Stomach (tissue), 8 donors: ENCODE measurements at regions not wholly inside any gene's neighbourhood (a gene's known extent, or its start where the extent isn't known, plus 50 kb on each side); places are given as distances from the start of the nearest gene placed in this dataset.
A peak's percentile ranks its signal among the peaks of the same experiment; 100 is the strongest.
"Not testable (repeated sequence)": the region's sequence is repeated elsewhere in the genome, so short reads cannot be mapped to it uniquely, and the experiment has no call there.

ENCODE experiments used
- DNase-seq, 2 donors: peaks; one replicate each; pipeline versions ENCODE4 v3.0.0 to v3.0.0-alpha.2; 2013 to 2019
- H3K27ac ChIP-seq, 5 donors: fragments of 200-600 bp in 4 of 5; sonication (generic) in 4 of 5; one replicate each; pipeline ENCODE4 v1.5.1; 2013 to 2019; ENCODE audit warnings: mild to moderate bottlenecking in 1 of 5, moderate library complexity in 1 of 5
- H3K27me3 ChIP-seq, 3 donors: fragments of 200-600 bp; sonication (generic); one replicate each; pipeline ENCODE4 v1.5.1; 2017 to 2019; ENCODE audit warnings: mixed run types in 1 of 3
- H3K36me3 ChIP-seq, 4 donors: fragments of 200-600 bp; sonication (generic); 1 replicate in 3 of 4; 2 replicates in 1 of 4; pipeline ENCODE4 v1.5.1; 2016 to 2019
- H3K4me1 ChIP-seq, 4 donors: fragments of 200-600 bp; sonication (generic); one replicate each; pipeline ENCODE4 v1.5.1; 2016 to 2019
- H3K4me3 ChIP-seq, 4 donors: fragments of 200-600 bp; sonication (generic) in 3 of 4; one replicate each; pipeline ENCODE4 v1.5.1; 2016 to 2019; ENCODE audit warnings: mild to moderate bottlenecking in 1 of 4
- H3K9me3 ChIP-seq, 4 donors: fragments of 200-600 bp; sonication (generic); one replicate each; pipeline ENCODE4 v1.5.1; 2016 to 2019
- CTCF ChIP-seq, 7 experiments: fragments of 450-650 bp in 4 of 7; fragments of 200-600 bp in 3 of 7; sonication (generic) in 3 of 7; IDR thresholded peaks; one replicate each; pipeline ENCODE4 v1.5.1; 2016 to 2019; ENCODE audit warnings: antibody characterized with exemption in 7 of 7, control low read depth in 2 of 7, mild to moderate bottlenecking in 1 of 7
- EP300 ChIP-seq: sonication (generic); formaldehyde crosslinking; IDR thresholded peaks from one replicate; pipeline ENCODE4 v1.6.1; 2017; ENCODE audit warnings: antibody characterized with exemption
- POLR2A ChIP-seq, 4 donors: fragments of 450-650 bp; IDR thresholded peaks; one replicate each; pipeline ENCODE4 v1.6.1; 2016; ENCODE audit warnings: antibody characterized with exemption in 4 of 4, control low read depth in 2 of 4, mild to moderate bottlenecking in 1 of 4, moderate library complexity in 1 of 4
- POLR2AphosphoS5 ChIP-seq, 3 donors: sonication (generic); formaldehyde crosslinking; IDR thresholded peaks; one replicate each; pipeline ENCODE4 v1.6.1; 2016; ENCODE audit warnings: antibody characterized with exemption in 3 of 3
- WGBS, 5 donors: extraction: QIAGEN DNeasy Blood & Tissue Kit in 3 of 5; methylation state at CpG; one replicate each; pipeline versions ENCODE4 v1.1.5 to v1.1.7; 2013 to 2018; 5-methylcytosine and 5-hydroxymethylcytosine counted together
- intact Hi-C: fragments of 100-400 bp; cut with DNase I; formaldehyde crosslinking; loops from one replicate; pipeline ENCODE4 v1.15.1; 2023; ENCODE audit warnings: low total_unique reads
- donor health status: healthy with polysubstance abuse.
- donor health status: Bipolar disorder and iron deficiency.
- donor health status: healthy.

GRCh38 chr18:30800800-30801199 is 241.7 kb downstream of the DSC3 start:
- no peaks in the 10 kb centered on the region for H3K27me3 ChIP-seq
- WGBS, 5 donors: 45 to 73% (median 69%) methylated on average over 1 of the region's 1 CpG
- TF ChIP-seq CTCF (IDR thresholded peaks at IDR 0.05) (no peak), EP300 (no peak), POLR2AphosphoS5 (IDR thresholded peaks at IDR 0.05) (no peak), POLR2A (IDR thresholded peaks at IDR 0.05) (no peak)
- no peaks in the 10 kb centered on the region for H3K9me3 ChIP-seq
- H3K27ac ChIP-seq: no peak overlapping the region
- H3K4me3 ChIP-seq: no peak overlapping the region
- H3K4me1 ChIP-seq: no peaks in the 10 kb centered on the region
- H3K36me3 ChIP-seq: no peaks in the 10 kb centered on the region
- DNase-seq: no peak
- intact Hi-C loops: no loop called here

- intact Hi-C loops: no loop called here
- peak in 1 of 2 donors; percentile 48 for DNase-seq
- no peak overlapping the region for H3K27ac ChIP-seq
- no peaks in the 10 kb centered on the region for H3K36me3 ChIP-seq
- WGBS, 5 donors: 62 to 77% (median 71%) methylated on average over 7 of the region's 7 CpGs
- TF ChIP-seq POLR2AphosphoS5 (IDR thresholded peaks at IDR 0.05): no peak
- no peak for TF ChIP-seq CTCF (IDR thresholded peaks at IDR 0.05)
- no peak for TF ChIP-seq POLR2A (IDR thresholded peaks at IDR 0.05)
- TF ChIP-seq EP300: no peak
- H3K4me3 ChIP-seq: no peak overlapping the region
- no peaks in the 10 kb centered on the region for H3K27me3 ChIP-seq
- H3K4me1 ChIP-seq: no peaks in the 10 kb centered on the region
- H3K9me3 ChIP-seq: no peaks in the 10 kb centered on the region
These were observed 250.5 kb downstream of the DSC3 start for GRCh38 chr18:30792051-30792450.

- intact Hi-C loops, H3K27ac ChIP-seq, H3K4me3 ChIP-seq, H3K36me3 ChIP-seq, H3K9me3 ChIP-seq, H3K27me3 ChIP-seq, H3K4me1 ChIP-seq, DNase-seq: not testable (repeated sequence)
- 92 to 97% (median 94%) methylated on average over 15 to 22 of the region's 22 CpGs for WGBS, 5 donors
These were observed 254.0 kb downstream of the DSC3 start for GRCh38 chr18:30788411-30788991.

- no peak overlapping the region for H3K4me3 ChIP-seq
- intact Hi-C loops: no loop called here
- H3K27me3 ChIP-seq: no peaks in the 10 kb centered on the region
These were observed 255.1 kb downstream of the DSC3 start for GRCh38 chr18:30787410-30787809.

More at GRCh38 chr18:30787410-30787809, 255.1 kb downstream of the DSC3 start:
- DNase-seq: no peak
- no peaks in the 10 kb centered on the region for H3K4me1 ChIP-seq
- H3K36me3 ChIP-seq: no peaks in the 10 kb centered on the region
- H3K9me3 ChIP-seq: peaks cover 0 to 6% (median 2%) of the 10 kb centered on the region in 4 donors
- no peak overlapping the region for H3K27ac ChIP-seq
- TF ChIP-seq CTCF (IDR thresholded peaks at IDR 0.05) (no peak), POLR2A (IDR thresholded peaks at IDR 0.05) (no peak), POLR2AphosphoS5 (IDR thresholded peaks at IDR 0.05) (no peak), EP300 (no peak)
